ENCODE measurements at regions not wholly inside any gene's neighbourhood (a gene's known extent, or its start where the extent isn't known, plus 50 kb on each side); places are given as distances from the start of the nearest gene placed in this dataset.

- TF ChIP-seq POLR2A (IDR thresholded peaks at IDR 0.05; ENCODE audit: low read depth, low read length) (no peak), POLR2AphosphoS5 (IDR thresholded peaks at IDR 0.05; ENCODE audit: low read depth, low read length) (no peak)
These were observed 148.9 kb downstream of the CEBPB start for GRCh38 chr20:50339466-50339901.

Measured in GM12892 (cell line).